HG02759 (cell line): ENCODE measurements at regions not wholly inside any gene's neighbourhood (a gene's known extent, or its start where the extent isn't known, plus 50 kb on each side); places are given as distances from the start of the nearest gene placed in this dataset.

ENCODE experiments used
- ATAC-seq: cut with Tn5 transposase; IDR thresholded peaks from one replicate; pipeline ENCODE4 v1.9.1; 2021; ENCODE audit warnings: mild to moderate bottlenecking, moderate library complexity; ENCODE audit not compliant: unreplicated experiment

GRCh38 chr2:221104361-221104811 lies 467.7 kb downstream of the EPHA4 start:
- ATAC-seq = peak; percentile 63

GRCh38 chr2:221106241-221106640 lies 465.9 kb downstream of the EPHA4 start:
- no peak for ATAC-seq

GRCh38 chr2:221107424-221107823 lies 464.7 kb downstream of the EPHA4 start:
- ATAC-seq = no peak

- peak; percentile 81 for ATAC-seq
Measured at GRCh38 chr2:221109552-221109951, 462.6 kb downstream of the EPHA4 start.

GRCh38 chr2:221111739-221112138 lies 460.4 kb downstream of the EPHA4 start:
- ATAC-seq = no peak

GRCh38 chr2:221112744-221113143 lies 459.4 kb downstream of the EPHA4 start:
- ATAC-seq = no peak

- ATAC-seq = no peak
Measured at GRCh38 chr2:221115944-221116343, 456.2 kb downstream of the EPHA4 start.

- peak; percentile 84 for ATAC-seq
Measured at GRCh38 chr2:221120643-221121042, 451.5 kb downstream of the EPHA4 start.

GRCh38 chr2:221123396-221123795 lies 448.7 kb downstream of the EPHA4 start:
- no peak for ATAC-seq

GRCh38 chr2:221124532-221125240 lies 447.4 kb downstream of the EPHA4 start:
- no peak for ATAC-seq

- ATAC-seq = no peak
Measured at GRCh38 chr2:221125691-221126090, 446.4 kb downstream of the EPHA4 start.

- no peak for ATAC-seq
Measured at GRCh38 chr2:221129657-221130056, 442.4 kb downstream of the EPHA4 start.

GRCh38 chr2:221130431-221130830 lies 441.7 kb downstream of the EPHA4 start:
- no peak for ATAC-seq

GRCh38 chr2:221133941-221134340 lies 438.2 kb downstream of the EPHA4 start:
- no peak for ATAC-seq

- ATAC-seq = peak; percentile 43
Measured at GRCh38 chr2:221134718-221135117, 437.4 kb downstream of the EPHA4 start.

GRCh38 chr2:221135699-221136098 lies 436.4 kb downstream of the EPHA4 start:
- ATAC-seq = no peak

GRCh38 chr2:221137385-221137784 lies 434.7 kb downstream of the EPHA4 start:
- ATAC-seq = no peak

- no peak for ATAC-seq
Measured at GRCh38 chr2:221142341-221142740, 429.8 kb downstream of the EPHA4 start.

- no peak for ATAC-seq
Measured at GRCh38 chr2:221143231-221143630, 428.9 kb downstream of the EPHA4 start.

GRCh38 chr2:221144909-221145308 lies 427.2 kb downstream of the EPHA4 start:
- no peak for ATAC-seq

GRCh38 chr2:221145396-221145795 lies 426.7 kb downstream of the EPHA4 start:
- ATAC-seq = no peak

GRCh38 chr2:221153226-221153625 lies 418.9 kb downstream of the EPHA4 start:
- no peak for ATAC-seq

GRCh38 chr2:221154176-221154575 lies 417.9 kb downstream of the EPHA4 start:
- ATAC-seq = no peak
